Suppressor macrophage treated with lipopolysaccharide for 4 hours (primary cell): ENCODE measurements at regions not wholly inside any gene's neighbourhood (a gene's known extent, or its start where the extent isn't known, plus 50 kb on each side); places are given as distances from the start of the nearest gene placed in this dataset.

Experiments used
- DNase-seq: peaks from one replicate; pipeline ENCODE4 v3.0.0-alpha.2; 2020

GRCh38 chr10:8504499-8504898, 450.0 kb downstream of the GATA3 start:
- no peak for DNase-seq

GRCh38 chr10:8507156-8507555, 452.7 kb downstream of the GATA3 start:
- no peak for DNase-seq

GRCh38 chr10:8508882-8509281, 454.4 kb downstream of the GATA3 start:
- no peak for DNase-seq

GRCh38 chr10:8510471-8510870, 456.0 kb downstream of the GATA3 start:
- no peak for DNase-seq

- DNase-seq, result no peak
Measured at GRCh38 chr10:8511026-8511425, 456.5 kb downstream of the GATA3 start.

- DNase-seq, result no peak
Measured at GRCh38 chr10:8513155-8514147, 459.0 kb downstream of the GATA3 start.

GRCh38 chr10:8520382-8520781, 465.9 kb downstream of the GATA3 start:
- DNase-seq, result no peak

- no peak for DNase-seq
Measured at GRCh38 chr10:8527773-8528172, 473.3 kb downstream of the GATA3 start.

- no peak for DNase-seq
Measured at GRCh38 chr10:8531116-8531515, 476.6 kb downstream of the GATA3 start.

GRCh38 chr10:8532647-8533046, 478.2 kb downstream of the GATA3 start:
- no peak for DNase-seq

GRCh38 chr10:8533462-8533861, 479.0 kb downstream of the GATA3 start:
- no peak for DNase-seq

GRCh38 chr10:8534096-8534495, 479.6 kb downstream of the GATA3 start:
- DNase-seq, result no peak

GRCh38 chr10:8534891-8535290, 480.4 kb downstream of the GATA3 start:
- DNase-seq, result no peak

- no peak for DNase-seq
Measured at GRCh38 chr10:8539056-8539455, 484.6 kb downstream of the GATA3 start.

- no peak for DNase-seq
Measured at GRCh38 chr10:8543361-8544056, 489.0 kb downstream of the GATA3 start.

- DNase-seq, result no peak
Measured at GRCh38 chr10:8544057-8544380, 489.5 kb downstream of the GATA3 start.

- DNase-seq, result no peak
Measured at GRCh38 chr10:8544500-8544899, 490.0 kb downstream of the GATA3 start.

- DNase-seq, result no peak
Measured at GRCh38 chr10:8554574-8554973, 500.1 kb downstream of the GATA3 start.

- DNase-seq, result no peak
Measured at GRCh38 chr10:8556321-8556720, 501.8 kb downstream of the GATA3 start.

- DNase-seq, result no peak
Measured at GRCh38 chr10:8563478-8563877, 509.0 kb downstream of the GATA3 start.

GRCh38 chr10:8566737-8567136, 512.2 kb downstream of the GATA3 start:
- DNase-seq, result no peak

- DNase-seq, result no peak
Measured at GRCh38 chr10:8568401-8568800, 513.9 kb downstream of the GATA3 start.

GRCh38 chr10:8575620-8576019, 521.1 kb downstream of the GATA3 start:
- no peak for DNase-seq

GRCh38 chr10:8576281-8576680, 521.8 kb downstream of the GATA3 start:
- no peak for DNase-seq
